Left lung (tissue), 4 donors: ENCODE measurements at regions not wholly inside any gene's neighbourhood (a gene's known extent, or its start where the extent isn't known, plus 50 kb on each side); places are given as distances from the start of the nearest gene placed in this dataset.

Source experiments
- ATAC-seq: fragments of 200-7000 bp; cut with Tn5 transposase; one replicate; pipeline ENCODE4 v1.9.1; 2020; ENCODE audit warnings: moderate library complexity
- DNase-seq, 4 donors: peaks; one replicate each; pipeline ENCODE4 v3.0.0-alpha.2; 2013 to 2020
- H3K27ac ChIP-seq, 2 donors: fragments of 200-600 bp; sonication (generic) in 1 of 2; one replicate each; pipeline versions ENCODE4 v1.5.0 to v1.8.0; 2020 to 2021
- H3K27me3 ChIP-seq, 2 donors: fragments of 200-600 bp; sonication (generic) in 1 of 2; one replicate each; pipeline versions ENCODE4 v1.5.0 to v1.8.0; 2020 to 2021
- H3K36me3 ChIP-seq, 2 donors: fragments of 200-600 bp; sonication (generic) in 1 of 2; one replicate each; pipeline versions ENCODE4 v1.5.0 to v1.8.0; 2020 to 2021
- H3K4me1 ChIP-seq, 2 donors: fragments of 200-600 bp; one replicate each; pipeline ENCODE4 v1.8.0; 2021
- H3K4me3 ChIP-seq, 2 donors: fragments of 200-600 bp; sonication (generic) in 1 of 2; one replicate each; pipeline versions ENCODE4 v1.5.0 to v1.8.0; 2020 to 2021; ENCODE audit warnings: mild to moderate bottlenecking in 1 of 2
- H3K9me3 ChIP-seq, 2 donors: fragments of 200-600 bp; sonication (generic) in 1 of 2; one replicate each; pipeline versions ENCODE4 v1.5.0 to v1.8.0; 2020 to 2021
- intact Hi-C, 2 donors: fragments of 100-400 bp; cut with DNase I; formaldehyde crosslinking; loops; one replicate each; pipeline versions ENCODE4 v1.11.2 to v1.14.2; 2022
- TF ChIP-seq, protein P1 (sequence below), 2 donors: fragments of 200-600 bp; sonication (generic) in 1 of 2; IDR thresholded peaks; one replicate each; pipeline versions ENCODE4 v1.5.0 to v1.8.0; 2021; ENCODE audit warnings: antibody characterized with exemption in 2 of 2
- donor health status: DM: no; HTN: yes; CAD: no.
- donor health status: DM: no; HTN: no; CAD: no.

DNA sequence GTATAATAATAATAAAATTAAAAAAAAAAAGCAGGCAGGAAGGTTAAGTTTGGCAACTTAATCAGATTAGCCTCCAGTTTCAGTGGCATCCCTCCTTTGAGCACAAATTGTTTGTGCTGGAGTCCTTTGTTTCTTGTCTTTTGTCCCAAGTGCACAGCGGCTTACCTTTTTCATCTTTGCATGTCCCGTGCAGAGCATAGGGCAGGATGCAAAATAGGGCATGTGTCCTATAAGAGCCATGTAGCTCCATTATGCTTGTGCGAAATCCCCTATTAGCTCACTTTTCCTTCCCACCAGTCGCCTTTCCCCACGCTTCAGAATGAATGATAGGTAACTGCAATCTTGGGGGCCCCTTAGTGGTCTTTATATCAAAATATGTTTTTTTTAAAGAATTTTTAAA lies 216.8 kb downstream of the TSN start:
- TF ChIP-seq, protein P1, sequence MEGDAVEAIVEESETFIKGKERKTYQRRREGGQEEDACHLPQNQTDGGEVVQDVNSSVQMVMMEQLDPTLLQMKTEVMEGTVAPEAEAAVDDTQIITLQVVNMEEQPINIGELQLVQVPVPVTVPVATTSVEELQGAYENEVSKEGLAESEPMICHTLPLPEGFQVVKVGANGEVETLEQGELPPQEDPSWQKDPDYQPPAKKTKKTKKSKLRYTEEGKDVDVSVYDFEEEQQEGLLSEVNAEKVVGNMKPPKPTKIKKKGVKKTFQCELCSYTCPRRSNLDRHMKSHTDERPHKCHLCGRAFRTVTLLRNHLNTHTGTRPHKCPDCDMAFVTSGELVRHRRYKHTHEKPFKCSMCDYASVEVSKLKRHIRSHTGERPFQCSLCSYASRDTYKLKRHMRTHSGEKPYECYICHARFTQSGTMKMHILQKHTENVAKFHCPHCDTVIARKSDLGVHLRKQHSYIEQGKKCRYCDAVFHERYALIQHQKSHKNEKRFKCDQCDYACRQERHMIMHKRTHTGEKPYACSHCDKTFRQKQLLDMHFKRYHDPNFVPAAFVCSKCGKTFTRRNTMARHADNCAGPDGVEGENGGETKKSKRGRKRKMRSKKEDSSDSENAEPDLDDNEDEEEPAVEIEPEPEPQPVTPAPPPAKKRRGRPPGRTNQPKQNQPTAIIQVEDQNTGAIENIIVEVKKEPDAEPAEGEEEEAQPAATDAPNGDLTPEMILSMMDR (IDR thresholded peaks at IDR 0.05), result no peak
- no peaks in the 10 kb centered on the region for H3K9me3 ChIP-seq
- no peak overlapping the region for H3K27ac ChIP-seq
- H3K4me3 ChIP-seq, result no peak overlapping the region
- no peak for ATAC-seq
- no peak for DNase-seq
- peaks cover 0 to 5% of the 10 kb centered on the region in 2 donors for H3K4me1 ChIP-seq
- no peaks in the 10 kb centered on the region for H3K36me3 ChIP-seq
- no peaks in the 10 kb centered on the region for H3K27me3 ChIP-seq
- intact Hi-C loops, result no loop called here

DNA sequence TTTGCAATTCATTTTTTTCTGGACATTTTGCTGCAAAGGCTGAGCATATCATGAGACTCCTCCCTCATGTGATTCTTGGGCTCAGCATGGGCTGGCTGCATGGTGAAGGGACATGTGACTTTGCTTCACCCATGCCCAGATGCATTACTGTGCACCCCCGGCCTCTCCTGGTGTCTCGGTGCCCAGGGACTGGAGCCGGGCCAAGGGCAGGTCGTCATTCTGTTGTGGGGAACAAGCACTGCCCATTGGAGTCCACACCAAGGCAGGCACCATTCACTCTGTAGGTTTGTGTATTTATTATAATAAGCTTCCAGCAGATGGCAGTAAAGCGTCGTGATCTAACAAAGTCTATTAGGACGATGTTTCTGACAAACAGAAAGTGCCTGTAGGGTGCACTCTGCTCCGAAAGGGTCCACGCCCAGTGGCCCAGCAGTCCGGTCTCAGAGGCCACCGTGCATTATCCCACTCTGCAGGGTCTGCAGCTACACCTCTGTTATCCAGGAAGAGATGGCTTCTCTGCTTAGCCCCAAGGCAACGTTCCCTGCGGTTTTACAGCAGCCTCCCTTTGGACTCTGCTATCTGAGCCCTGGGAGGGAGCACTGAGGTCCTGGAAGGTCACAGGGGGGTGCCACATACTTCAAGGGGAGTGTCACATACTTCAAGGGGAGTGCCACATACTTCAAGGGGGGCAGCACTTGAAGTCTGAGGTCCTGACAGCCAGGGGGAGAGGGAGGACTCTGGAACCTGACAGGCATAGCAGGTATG lies 219.6 kb downstream of the TSN start:
- H3K27me3 ChIP-seq, result no peaks in the 10 kb centered on the region
- ATAC-seq (peak; percentile 98), DNase-seq (peak in 3 of 4 donors; percentile 54 to 85 (median 74))
- TF ChIP-seq, protein P1 (IDR thresholded peaks at IDR 0.05), result peak; percentile 47 to 55
- H3K9me3 ChIP-seq, result no peaks in the 10 kb centered on the region
- H3K27ac ChIP-seq, result no peak overlapping the region
- intact Hi-C loops, result no loop called here
- H3K4me3 ChIP-seq, result peak overlapping the region in 1 of 2 donors; percentile 17
- H3K36me3 ChIP-seq, result no peaks in the 10 kb centered on the region
- H3K4me1 ChIP-seq, result peaks cover 0 to 5% of the 10 kb centered on the region in 2 donors

DNA sequence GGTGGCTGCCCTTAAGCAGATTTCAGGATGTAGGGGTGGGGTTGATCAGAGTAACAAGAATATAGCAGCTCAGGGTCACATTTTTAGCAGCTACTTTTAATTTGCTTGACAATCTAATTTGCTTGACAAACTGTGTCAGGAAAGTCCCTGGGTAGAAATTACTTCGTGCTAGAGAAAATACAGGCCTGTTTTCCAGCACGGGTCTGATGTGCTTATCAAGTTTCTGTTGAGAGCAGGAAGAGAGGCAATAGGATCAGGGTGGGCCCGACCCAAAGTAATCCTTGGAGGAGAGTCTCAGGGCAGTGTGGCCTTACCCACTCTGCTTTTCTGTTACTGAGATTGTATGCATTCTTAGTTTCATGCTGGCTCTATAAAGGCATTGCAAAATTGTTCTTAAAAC lies 221.5 kb downstream of the TSN start:
- Histone ChIP-seq H3K27me3 (no peaks in the 10 kb centered on the region), H3K4me3 (no peak overlapping the region), H3K4me1 (peaks cover 0 to 5% of the 10 kb centered on the region in 2 donors), H3K9me3 (no peaks in the 10 kb centered on the region), H3K27ac (no peak overlapping the region), H3K36me3 (no peaks in the 10 kb centered on the region)
- intact Hi-C loops, result no loop called here
- DNase-seq, result no peak
- no peak for ATAC-seq
- TF ChIP-seq, protein P1 (IDR thresholded peaks at IDR 0.05), result no peak

DNA sequence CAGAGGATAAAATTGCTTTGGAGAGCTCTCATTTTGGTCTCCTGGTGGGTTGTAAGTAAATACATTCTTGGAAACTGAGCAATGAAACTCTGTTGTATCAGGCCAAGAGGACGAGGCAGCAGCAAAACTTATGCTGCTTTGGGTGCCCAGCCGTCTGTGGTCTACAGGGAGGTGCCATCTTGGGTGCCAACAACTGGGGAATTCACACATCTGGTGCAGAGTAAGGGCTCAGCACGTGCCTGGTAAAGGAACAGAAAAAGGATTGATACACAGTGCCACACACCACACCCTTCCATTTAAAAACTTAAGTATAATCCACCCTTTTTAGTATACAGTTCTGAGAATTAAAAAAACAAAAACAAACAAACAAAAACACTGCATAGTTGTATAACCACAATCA lies 221.9 kb downstream of the TSN start:
- Histone ChIP-seq H3K9me3 (no peaks in the 10 kb centered on the region), H3K27ac (no peak overlapping the region), H3K4me1 (peaks cover 0 to 5% of the 10 kb centered on the region in 2 donors), H3K27me3 (no peaks in the 10 kb centered on the region), H3K4me3 (no peak overlapping the region), H3K36me3 (no peaks in the 10 kb centered on the region)
- ATAC-seq (no peak), DNase-seq (no peak)
- TF ChIP-seq, protein P1 (IDR thresholded peaks at IDR 0.05), result no peak
- intact Hi-C loops, result no loop called here

DNA sequence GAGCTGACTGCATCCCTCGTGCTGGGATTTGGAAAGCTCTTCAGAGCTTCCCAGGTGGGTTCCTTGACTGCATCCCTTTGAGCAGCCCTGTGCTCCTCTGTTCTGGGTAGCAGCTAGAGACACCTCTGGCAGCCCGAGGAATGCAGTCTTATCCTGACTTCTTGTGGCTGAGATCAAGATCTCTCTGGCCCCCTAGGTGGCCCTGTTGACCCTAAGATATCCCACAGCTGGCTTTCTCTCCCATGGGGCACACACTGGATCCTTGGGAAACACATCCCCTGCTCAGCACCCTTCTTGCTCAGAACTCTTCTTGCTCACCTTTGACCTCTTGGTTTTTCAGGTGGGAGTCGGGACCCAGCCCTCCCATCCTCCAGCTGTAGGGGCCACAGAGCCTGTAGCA lies 237.2 kb downstream of the TSN start:
- ATAC-seq (no peak), DNase-seq (no peak)
- TF ChIP-seq, protein P1 (IDR thresholded peaks at IDR 0.05), result no peak
- Histone ChIP-seq H3K36me3 (no peaks in the 10 kb centered on the region), H3K4me1 (no peaks in the 10 kb centered on the region), H3K27me3 (no peaks in the 10 kb centered on the region), H3K9me3 (peaks cover 0 to 2% of the 10 kb centered on the region in 2 donors), H3K4me3 (no peak overlapping the region), H3K27ac (no peak overlapping the region)
- intact Hi-C loops, result no loop called here
